GM12878 (cell line): ENCODE measurements at regions not wholly inside any gene's neighbourhood (a gene's known extent, or its start where the extent isn't known, plus 50 kb on each side); places are given as distances from the start of the nearest gene placed in this dataset.

Experiments used
- ATAC-seq: fragments of 200-7000 bp; cut with Tn5 transposase; 3 replicates; pipeline ENCODE4 v1.9.1; 2020; ENCODE audit warnings: mild to moderate bottlenecking, moderate library complexity
- BruUV-seq: library from RNA; stranded (reverse); fragments of 400-500 nt; replicated peaks from 2 replicates; lab custom pipeline; 2021; lab: Mats Ljungman, UMichigan
- CTCF ChIA-PET: fragments of 300-600 bp; sonication (Branson Sonifier 250); formaldehyde crosslinking; extraction: SDS; loops from one replicate; lab custom pipeline; 2021; ENCODE audit warnings: inconsistent platforms; lab: Yijun Ruan, JAX
- POLR2A ChIA-PET: fragments of 350-600 bp; formaldehyde crosslinking; extraction: SDS; loops from one replicate; lab custom pipeline; 2021; ENCODE audit warnings: inconsistent platforms; lab: Charles Lee
- RAD21 ChIA-PET: fragments of 300-600 bp; sonication (Branson Sonifier 250); formaldehyde crosslinking; loops from one replicate; lab custom pipeline; 2023; ENCODE audit warnings: antibody characterized with exemption; ENCODE audit not compliant: unreplicated experiment; lab: Charles Lee
- SMC1A ChIA-PET: fragments of 300-600 bp; sonication (Branson Sonifier 250); formaldehyde crosslinking; loops from one replicate; lab custom pipeline; 2023; ENCODE audit not compliant: unreplicated experiment, uncharacterized antibody; lab: Charles Lee
- DNase-seq: peaks from one replicate; pipeline ENCODE4 v3.0.0-alpha.2; 2011; ENCODE audit warnings: low read depth, low spot score
- FAIRE-seq: peaks from 3 replicates; lab custom pipeline; 2011; peaks lifted over from hg19 to GRCh38; lab: Jason Lieb, UNC
- H2AFZ ChIP-seq: 2 replicates; pipeline ENCODE4 v1.6.0; 2011; ENCODE audit warnings: low read depth, low read length, control low read depth; ENCODE audit not compliant: control insufficient read depth
- H3K27ac ChIP-seq: 2 replicates; pipeline ENCODE4 v1.5.1; 2011; ENCODE audit warnings: control low read depth; ENCODE audit not compliant: control insufficient read depth, insufficient read depth
- H3K27me3 ChIP-seq, 2 experiments: replicated peaks in 1 of 2; 2 replicates each; pipeline versions ENCODE4 v1.6.0 to v1.6.1; 2011; ENCODE audit warnings: low read length in 1 of 2; ENCODE audit not compliant: control insufficient read depth in 2 of 2, insufficient read depth in 2 of 2
- H3K36me3 ChIP-seq, 2 experiments: 2 replicates each; pipeline ENCODE4 v1.5.1; 2011; ENCODE audit warnings: low read length in 1 of 2; ENCODE audit not compliant: control insufficient read depth in 2 of 2, insufficient read depth in 2 of 2
- H3K4me1 ChIP-seq: 2 replicates; pipeline ENCODE4 v1.6.1; 2011; ENCODE audit warnings: mild to moderate bottlenecking, low read length, moderate library complexity, mixed read lengths; ENCODE audit not compliant: control insufficient read depth, insufficient read depth
- H3K4me2 ChIP-seq: 2 replicates; pipeline ENCODE4 v1.6.0; 2011; ENCODE audit warnings: control low read depth; ENCODE audit not compliant: control insufficient read depth, insufficient read depth
- H3K4me3 ChIP-seq: fragments of 200-600 bp; sonication (generic); 2 replicates; pipeline ENCODE4 v1.5.1; 2016
- H3K79me2 ChIP-seq: 2 replicates; pipeline ENCODE4 v1.6.0; 2011; ENCODE audit warnings: low read length; ENCODE audit not compliant: control insufficient read depth, insufficient read depth
- H3K9ac ChIP-seq: 2 replicates; pipeline ENCODE4 v1.8.0; 2011; ENCODE audit warnings: low read length, control low read depth, mixed read lengths; ENCODE audit not compliant: control insufficient read depth, insufficient read depth
- H3K9me3 ChIP-seq: replicated peaks from 3 replicates; pipeline ENCODE4 v1.5.1; 2011; ENCODE audit warnings: mild to moderate bottlenecking, low read length; ENCODE audit not compliant: control insufficient read depth, insufficient read depth
- H4K20me1 ChIP-seq: 2 replicates; pipeline ENCODE4 v1.6.0; 2011; ENCODE audit not compliant: control insufficient read depth, insufficient read depth
- CHD4 ChIP-seq: fragments of 200-600 bp; sonication (generic); IDR thresholded peaks from 2 replicates; pipeline ENCODE4 v1.6.1; 2016; ENCODE audit warnings: mild to moderate bottlenecking
- FOXM1 ChIP-seq: IDR thresholded peaks from 2 replicates; pipeline ENCODE4 v1.6.1; 2012; ENCODE audit warnings: low read depth, mild to moderate bottlenecking, inconsistent platforms, low read length, moderate library complexity
- HDAC6 ChIP-seq: fragments of 200-600 bp; sonication (generic); IDR thresholded peaks from one replicate; pipeline ENCODE4 v1.8.0; 2017; ENCODE audit warnings: antibody characterized with exemption; ENCODE audit not compliant: unreplicated experiment
- WGBS: methylation state at CpG from one replicate; pipeline ENCODE4 v1.1.6; 2016; ENCODE audit warnings: low lambda C conversion rate; ENCODE audit not compliant: insufficient replicate concordance, insufficient coverage; ENCODE audit errors: missing lambda C conversion rate; 5-methylcytosine and 5-hydroxymethylcytosine counted together
- in situ Hi-C: fragments of 300-500 bp; cut with MboI; formaldehyde crosslinking; loops from 9 replicates; pipeline ENCODE4 v1.14.3; 2018; ENCODE audit warnings: mixed read lengths
- intact Hi-C: fragments of 100-400 bp; cut with micrococcal nuclease; formaldehyde crosslinking; loops from one replicate; pipeline ENCODE4 v1.14.2; 2022; ENCODE audit not compliant: unreplicated experiment
- TF ChIP-seq, protein P1 (sequence below): fragments of 450-650 bp; IDR thresholded peaks from 2 replicates; pipeline ENCODE4 v1.6.1; 2017; ENCODE audit warnings: mild to moderate bottlenecking
- TF ChIP-seq, protein P2 (sequence below), 3 experiments: IDR thresholded peaks in 2 of 3; conservative IDR thresholded peaks in 1 of 3; 2 replicates each; pipeline ENCODE4 v1.5.1; 2011; ENCODE audit warnings: low read depth in 3 of 3, low read length in 3 of 3, mild to moderate bottlenecking in 3 of 3, control low read depth in 2 of 3, moderate library complexity in 2 of 3, inconsistent platforms in 1 of 3, mixed read lengths in 1 of 3; ENCODE audit not compliant: control insufficient read depth in 2 of 3, insufficient read depth in 1 of 3; ENCODE audit errors: extremely low read depth in 1 of 3

- SMC1A ChIA-PET: no interaction called here
- no peak for FAIRE-seq
- WGBS: 30% methylated on average over 7 of the region's 7 CpGs
Observed at GRCh38 chr10:44517635-44518034, 132.7 kb upstream of the CXCL12 start.

More at GRCh38 chr10:44517635-44518034, 132.7 kb upstream of the CXCL12 start:
- TF ChIP-seq FOXM1: no peak
- TF ChIP-seq HDAC6: no peak
- TF ChIP-seq CHD4: no peak
- TF ChIP-seq, protein P1, sequence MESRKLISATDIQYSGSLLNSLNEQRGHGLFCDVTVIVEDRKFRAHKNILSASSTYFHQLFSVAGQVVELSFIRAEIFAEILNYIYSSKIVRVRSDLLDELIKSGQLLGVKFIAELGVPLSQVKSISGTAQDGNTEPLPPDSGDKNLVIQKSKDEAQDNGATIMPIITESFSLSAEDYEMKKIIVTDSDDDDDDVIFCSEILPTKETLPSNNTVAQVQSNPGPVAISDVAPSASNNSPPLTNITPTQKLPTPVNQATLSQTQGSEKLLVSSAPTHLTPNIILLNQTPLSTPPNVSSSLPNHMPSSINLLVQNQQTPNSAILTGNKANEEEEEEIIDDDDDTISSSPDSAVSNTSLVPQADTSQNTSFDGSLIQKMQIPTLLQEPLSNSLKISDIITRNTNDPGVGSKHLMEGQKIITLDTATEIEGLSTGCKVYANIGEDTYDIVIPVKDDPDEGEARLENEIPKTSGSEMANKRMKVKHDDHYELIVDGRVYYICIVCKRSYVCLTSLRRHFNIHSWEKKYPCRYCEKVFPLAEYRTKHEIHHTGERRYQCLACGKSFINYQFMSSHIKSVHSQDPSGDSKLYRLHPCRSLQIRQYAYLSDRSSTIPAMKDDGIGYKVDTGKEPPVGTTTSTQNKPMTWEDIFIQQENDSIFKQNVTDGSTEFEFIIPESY: no peak
- TF ChIP-seq, protein P2, sequence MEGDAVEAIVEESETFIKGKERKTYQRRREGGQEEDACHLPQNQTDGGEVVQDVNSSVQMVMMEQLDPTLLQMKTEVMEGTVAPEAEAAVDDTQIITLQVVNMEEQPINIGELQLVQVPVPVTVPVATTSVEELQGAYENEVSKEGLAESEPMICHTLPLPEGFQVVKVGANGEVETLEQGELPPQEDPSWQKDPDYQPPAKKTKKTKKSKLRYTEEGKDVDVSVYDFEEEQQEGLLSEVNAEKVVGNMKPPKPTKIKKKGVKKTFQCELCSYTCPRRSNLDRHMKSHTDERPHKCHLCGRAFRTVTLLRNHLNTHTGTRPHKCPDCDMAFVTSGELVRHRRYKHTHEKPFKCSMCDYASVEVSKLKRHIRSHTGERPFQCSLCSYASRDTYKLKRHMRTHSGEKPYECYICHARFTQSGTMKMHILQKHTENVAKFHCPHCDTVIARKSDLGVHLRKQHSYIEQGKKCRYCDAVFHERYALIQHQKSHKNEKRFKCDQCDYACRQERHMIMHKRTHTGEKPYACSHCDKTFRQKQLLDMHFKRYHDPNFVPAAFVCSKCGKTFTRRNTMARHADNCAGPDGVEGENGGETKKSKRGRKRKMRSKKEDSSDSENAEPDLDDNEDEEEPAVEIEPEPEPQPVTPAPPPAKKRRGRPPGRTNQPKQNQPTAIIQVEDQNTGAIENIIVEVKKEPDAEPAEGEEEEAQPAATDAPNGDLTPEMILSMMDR (IDR thresholded peaks at IDR 0.05 in 2 of 3, conservative IDR thresholded peaks at IDR 0.05 in 1 of 3; ENCODE audit: control insufficient read depth in 2 of 3, extremely low read depth in 1 of 3, insufficient read depth in 1 of 3, low read depth in 3 of 3, low read length in 3 of 3): peak; percentile 13 to 36 (median 32); a peak in 4 of 6 replicates
- TF ChIP-seq, all 136 proteins: peak for 1
- POLR2A ChIA-PET: no interaction called here
- RAD21 ChIA-PET: interaction anchor here (0.7 kb wide), 1 partner anchor 336 kb away, joined by 3 read pairs; no protein-coding TSS in a partner anchor
- Histone ChIP-seq H3K79me2 (no peaks in the 10 kb centered on the region), H3K27ac (no peak overlapping the region), H4K20me1 (no peaks in the 10 kb centered on the region), H3K36me3 (no peaks in the 10 kb centered on the region), H3K4me3 (no peak overlapping the region), H3K9ac (no peak overlapping the region), H3K9me3 (no peaks in the 10 kb centered on the region), H3K4me2 (no peak overlapping the region), H3K27me3 (no peaks in the 10 kb centered on the region), H2AFZ (no peak overlapping the region), H3K4me1 (no peaks in the 10 kb centered on the region)
- no TSS peak for BruUV-seq
- intact Hi-C loops: no loop called here
- CTCF ChIA-PET: interaction anchor here (1.1 kb wide), 2 partner anchors 18 to 183 kb away, joined by 3 read pairs; no protein-coding TSS in a partner anchor
- in situ Hi-C loops: loop anchor here (25.0 kb wide), 1 partner anchor 105 kb away; no protein-coding TSS in a partner anchor
- ATAC-seq: peak; percentile 58
- no peak for DNase-seq
